ENCODE measurements at regions not wholly inside any gene's neighbourhood (a gene's known extent, or its start where the extent isn't known, plus 50 kb on each side); places are given as distances from the start of the nearest gene placed in this dataset.

DNA sequence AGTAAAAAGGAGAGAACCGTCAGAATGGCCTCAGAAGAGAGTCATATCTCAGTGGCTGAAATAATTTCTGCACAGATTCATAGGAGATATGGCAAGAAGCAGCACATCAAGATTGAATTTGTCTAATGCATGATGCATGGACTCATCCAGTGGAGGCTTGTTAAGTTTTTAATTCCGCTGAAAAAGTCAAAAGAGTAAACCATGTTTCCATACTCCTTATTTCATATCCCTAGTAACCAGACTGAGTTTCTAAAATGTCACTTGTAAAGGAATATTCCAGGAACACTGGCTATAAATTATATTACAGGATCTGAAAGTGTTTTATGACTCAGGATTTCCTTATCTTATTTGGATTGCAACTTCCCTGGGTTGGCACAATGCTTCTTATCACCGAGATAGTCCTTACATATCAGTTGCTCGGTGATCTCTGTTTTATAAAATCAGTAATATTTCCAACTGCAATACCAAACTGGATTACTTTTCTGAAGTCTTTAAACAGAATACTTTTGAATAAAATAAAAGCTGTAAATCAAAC is 180.2 kb upstream of the TSC22D1 start:
- H3K4me3 ChIP-seq (ENCODE audit: low read depth, low read length), result no peak overlapping the region
- TF ChIP-seq, protein P1, sequence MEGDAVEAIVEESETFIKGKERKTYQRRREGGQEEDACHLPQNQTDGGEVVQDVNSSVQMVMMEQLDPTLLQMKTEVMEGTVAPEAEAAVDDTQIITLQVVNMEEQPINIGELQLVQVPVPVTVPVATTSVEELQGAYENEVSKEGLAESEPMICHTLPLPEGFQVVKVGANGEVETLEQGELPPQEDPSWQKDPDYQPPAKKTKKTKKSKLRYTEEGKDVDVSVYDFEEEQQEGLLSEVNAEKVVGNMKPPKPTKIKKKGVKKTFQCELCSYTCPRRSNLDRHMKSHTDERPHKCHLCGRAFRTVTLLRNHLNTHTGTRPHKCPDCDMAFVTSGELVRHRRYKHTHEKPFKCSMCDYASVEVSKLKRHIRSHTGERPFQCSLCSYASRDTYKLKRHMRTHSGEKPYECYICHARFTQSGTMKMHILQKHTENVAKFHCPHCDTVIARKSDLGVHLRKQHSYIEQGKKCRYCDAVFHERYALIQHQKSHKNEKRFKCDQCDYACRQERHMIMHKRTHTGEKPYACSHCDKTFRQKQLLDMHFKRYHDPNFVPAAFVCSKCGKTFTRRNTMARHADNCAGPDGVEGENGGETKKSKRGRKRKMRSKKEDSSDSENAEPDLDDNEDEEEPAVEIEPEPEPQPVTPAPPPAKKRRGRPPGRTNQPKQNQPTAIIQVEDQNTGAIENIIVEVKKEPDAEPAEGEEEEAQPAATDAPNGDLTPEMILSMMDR (conservative IDR thresholded peaks at IDR 0.05; ENCODE audit: low read depth, low read length), result no peak
- DNase-seq (ENCODE audit: low read depth), result no peak

- TF ChIP-seq, protein P1 (conservative IDR thresholded peaks at IDR 0.05; ENCODE audit: low read depth, low read length), result no peak
- DNase-seq (ENCODE audit: low read depth), result peak; percentile 76
- no peak overlapping the region for H3K4me3 ChIP-seq (ENCODE audit: low read depth, low read length)
These were observed 179.7 kb upstream of the TSC22D1 start for GRCh38 chr13:44755872-44756271.

DNA sequence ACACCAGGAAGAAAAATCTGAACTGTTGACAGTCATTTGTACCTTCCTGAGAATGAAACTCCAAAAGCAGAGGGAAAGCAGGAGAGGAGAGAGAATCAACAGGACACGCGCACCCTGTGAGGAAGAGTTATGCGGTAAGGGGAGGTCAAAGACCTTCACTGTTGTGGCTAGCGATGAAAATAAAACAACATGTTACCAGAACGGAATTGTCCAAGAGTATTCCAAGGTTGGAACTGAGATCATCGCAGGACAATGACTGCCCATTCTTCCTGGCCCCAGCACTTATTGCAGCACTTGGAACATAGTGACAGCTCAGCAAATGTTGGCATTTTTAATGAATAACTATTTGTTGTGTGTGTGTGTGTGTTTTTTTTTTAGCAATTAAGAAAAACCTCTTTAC is 176.0 kb upstream of the TSC22D1 start:
- no peak overlapping the region for H3K4me3 ChIP-seq (ENCODE audit: low read depth, low read length)
- TF ChIP-seq, protein P1 (conservative IDR thresholded peaks at IDR 0.05; ENCODE audit: low read depth, low read length), result no peak
- DNase-seq (ENCODE audit: low read depth), result no peak

DNA sequence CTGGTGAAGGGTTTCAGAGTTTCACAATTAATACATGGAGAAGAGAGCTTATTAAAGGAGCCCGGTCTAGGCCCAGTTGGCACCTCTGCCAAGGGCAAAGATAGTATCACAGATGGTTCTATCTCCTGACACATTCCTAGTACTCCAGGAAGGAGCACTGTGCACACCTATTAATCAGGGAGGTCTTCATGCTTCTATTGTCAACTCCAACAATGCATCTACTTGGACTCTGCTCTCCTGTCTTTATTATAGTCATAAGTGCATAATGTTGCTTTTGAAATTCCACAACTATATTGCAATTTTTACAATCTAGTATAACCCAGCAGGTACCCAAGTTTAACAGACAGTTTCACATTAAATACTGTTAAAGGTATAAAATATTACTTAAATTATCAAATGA is 174.5 kb upstream of the TSC22D1 start:
- H3K4me3 ChIP-seq (ENCODE audit: low read depth, low read length), result no peak overlapping the region
- TF ChIP-seq, protein P1 (conservative IDR thresholded peaks at IDR 0.05; ENCODE audit: low read depth, low read length), result no peak
- DNase-seq (ENCODE audit: low read depth), result no peak

GRCh38 chr13:44749906-44750305 is 173.8 kb upstream of the TSC22D1 start:
- no peak for DNase-seq (ENCODE audit: low read depth)
- TF ChIP-seq, protein P1 (conservative IDR thresholded peaks at IDR 0.05; ENCODE audit: low read depth, low read length), result no peak
- H3K4me3 ChIP-seq (ENCODE audit: low read depth, low read length), result no peak overlapping the region

- DNase-seq (ENCODE audit: low read depth), result no peak
- H3K4me3 ChIP-seq (ENCODE audit: low read depth, low read length), result no peak overlapping the region
- TF ChIP-seq, protein P1 (conservative IDR thresholded peaks at IDR 0.05; ENCODE audit: low read depth, low read length), result no peak
These were observed 172.3 kb upstream of the TSC22D1 start for GRCh38 chr13:44748439-44748838.

- TF ChIP-seq, protein P1 (conservative IDR thresholded peaks at IDR 0.05; ENCODE audit: low read depth, low read length), result no peak
- no peak for DNase-seq (ENCODE audit: low read depth)
- no peak overlapping the region for H3K4me3 ChIP-seq (ENCODE audit: low read depth, low read length)
These were observed 171.0 kb upstream of the TSC22D1 start for GRCh38 chr13:44747179-44747578.
